ENCODE measurements at regions not wholly inside any gene's neighbourhood (a gene's known extent, or its start where the extent isn't known, plus 50 kb on each side); places are given as distances from the start of the nearest gene placed in this dataset.
A peak's percentile ranks its signal among the peaks of the same experiment; 100 is the strongest.

DNA sequence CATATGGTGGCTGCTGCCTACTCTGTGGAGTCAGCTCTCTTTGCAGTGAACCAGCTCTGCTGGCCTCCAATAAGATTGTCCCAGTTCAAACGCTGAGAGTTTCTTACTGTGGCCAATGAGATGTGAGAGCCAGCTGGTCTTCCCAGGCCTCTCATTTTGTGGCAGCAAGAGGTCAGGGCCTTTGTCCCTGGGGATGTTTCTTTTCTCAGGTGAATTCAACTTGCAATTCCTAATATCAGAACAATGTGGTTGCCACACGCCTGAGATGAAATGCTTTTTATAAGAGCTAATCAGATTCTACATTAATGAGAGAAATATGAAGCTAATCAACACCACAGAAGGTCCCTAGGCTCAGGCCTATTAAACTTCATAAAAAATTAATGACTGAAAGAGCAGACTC, 660.1 kb upstream of the CAMK1G start:
- DNase-seq: no peak

- no peak for DNase-seq
Observed at GRCh38 chr1:208923946-208924720, 659.4 kb upstream of the CAMK1G start.

GRCh38 chr1:208924928-208925327, 658.6 kb upstream of the CAMK1G start:
- DNase-seq: no peak

DNA sequence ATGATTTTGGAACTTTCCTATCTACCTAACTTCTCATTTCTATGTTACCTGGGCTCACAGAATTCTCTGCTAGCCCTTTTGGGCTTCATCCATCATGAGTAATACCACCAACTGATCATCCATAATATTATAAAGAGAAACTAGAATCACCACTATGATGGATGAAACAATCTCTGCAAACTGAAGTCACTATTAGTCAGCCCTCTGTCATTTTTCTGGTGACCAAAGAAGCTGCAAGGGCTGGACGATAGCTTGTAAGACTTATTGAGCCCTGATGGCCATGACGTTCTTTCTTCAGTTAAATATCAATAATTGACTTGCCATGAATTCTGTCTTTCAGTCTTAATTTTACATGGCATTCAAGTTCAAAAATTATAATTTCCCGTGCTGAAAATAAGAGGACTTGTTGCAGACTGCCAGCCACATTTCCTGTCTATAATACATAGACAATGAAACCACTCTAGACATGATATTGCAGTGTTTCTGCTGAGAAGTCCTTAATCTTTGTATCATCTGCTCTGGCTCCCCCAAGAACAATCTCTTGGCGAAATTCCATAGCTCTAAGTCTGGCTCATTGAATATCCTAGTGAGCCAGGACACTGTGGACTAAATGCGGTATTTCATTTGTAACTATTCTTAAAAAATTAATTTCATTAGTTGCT, 655.0 kb upstream of the CAMK1G start:
- no peak for DNase-seq

DNA sequence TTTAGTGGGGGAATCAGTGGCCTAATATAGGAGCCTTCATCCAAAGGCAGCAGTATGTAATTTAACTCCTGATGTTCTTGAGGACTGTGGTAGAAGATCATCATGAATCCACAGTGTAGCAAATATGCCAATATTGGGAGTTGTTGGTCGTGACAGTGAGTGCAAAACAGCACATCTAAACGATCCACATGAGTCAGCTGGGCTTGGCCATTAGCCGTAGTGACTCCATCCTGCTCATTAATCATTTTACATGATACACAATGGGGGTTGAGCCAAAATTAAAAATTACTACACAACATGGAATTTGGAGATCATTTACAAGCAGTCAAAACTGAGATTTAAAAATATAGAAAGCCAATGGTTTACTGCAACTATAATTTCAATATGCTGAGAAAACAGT, 653.9 kb upstream of the CAMK1G start:
- no peak for DNase-seq

DNA sequence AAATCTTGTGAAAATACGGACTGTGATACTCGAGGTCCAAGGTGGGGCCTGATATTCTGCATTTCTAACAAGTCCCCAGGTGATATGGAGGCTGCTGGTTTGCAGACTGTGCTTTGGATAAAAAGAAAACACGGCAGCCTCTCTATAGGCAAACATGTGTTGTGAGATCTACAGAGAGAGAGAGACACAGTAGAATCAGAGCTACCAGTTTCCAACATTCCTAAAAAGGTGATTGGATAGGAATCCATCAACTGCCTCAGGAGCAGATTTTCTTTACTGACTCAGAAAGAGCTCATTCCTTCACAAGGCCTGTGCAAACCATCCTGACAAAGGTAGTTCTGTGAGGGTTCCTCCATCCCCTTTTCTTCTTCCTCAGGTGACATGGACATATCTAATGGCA, 651.6 kb upstream of the CAMK1G start:
- no peak for DNase-seq

- DNase-seq: no peak
Observed at GRCh38 chr1:208933984-208934525, 649.5 kb upstream of the CAMK1G start.

DNA sequence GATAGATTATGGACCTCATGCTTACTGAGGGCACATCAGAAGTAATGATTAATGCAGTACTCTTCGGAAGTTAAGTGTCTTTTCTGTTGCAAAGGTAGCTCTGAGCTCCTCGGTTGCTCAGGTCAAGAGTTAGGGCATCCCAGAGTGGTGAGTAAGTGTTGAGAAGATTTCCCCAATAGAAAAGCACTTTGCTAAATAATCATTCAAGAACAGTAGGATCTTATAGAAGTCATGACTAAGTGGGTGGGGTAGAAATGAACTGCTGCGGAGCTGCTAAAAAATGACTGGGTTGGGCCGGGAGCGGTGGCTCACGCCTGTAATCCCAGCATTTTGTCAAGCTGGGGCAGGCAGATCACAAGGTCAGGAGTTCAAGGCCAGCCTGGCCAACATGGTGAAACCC, 648.6 kb upstream of the CAMK1G start:
- DNase-seq: no peak

- no peak for DNase-seq
Observed at GRCh38 chr1:208935517-208936187, 647.9 kb upstream of the CAMK1G start.

GRCh38 chr1:208939537-208940085, 643.9 kb upstream of the CAMK1G start:
- DNase-seq: no peak

DNA sequence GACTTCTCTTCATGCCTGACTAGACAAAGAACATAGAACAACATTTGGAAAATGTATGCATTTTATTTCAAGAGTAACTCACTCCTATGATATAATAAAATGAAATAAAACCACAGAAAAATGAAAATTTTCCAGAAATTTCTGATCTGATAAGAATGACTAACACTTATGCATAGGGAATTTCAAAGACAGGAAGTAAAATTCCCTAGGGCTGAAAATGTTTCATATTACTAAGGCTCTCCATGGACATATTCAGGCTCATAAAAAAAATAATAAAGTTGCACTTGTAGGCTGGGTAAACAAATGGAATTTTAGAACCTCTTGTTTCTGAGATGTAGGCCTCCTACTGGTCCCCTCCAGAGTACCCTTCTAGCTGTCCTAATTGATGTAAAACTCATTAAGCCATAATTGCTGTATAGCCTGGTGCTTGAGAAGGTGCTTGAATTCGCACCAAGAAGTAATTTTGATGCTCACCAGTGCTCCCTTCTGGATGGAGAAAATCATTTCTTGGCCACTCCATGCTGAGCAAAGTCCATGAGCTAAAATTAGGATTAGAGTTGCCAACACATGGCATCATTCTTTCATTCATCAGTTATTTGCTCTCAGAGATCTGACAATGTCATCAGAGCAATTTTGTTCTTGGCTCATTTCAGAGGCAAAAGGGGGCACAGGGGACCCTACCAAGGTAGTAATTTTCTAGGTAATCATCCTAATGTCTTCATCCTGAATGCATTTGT, 641.0 kb upstream of the CAMK1G start:
- no peak for DNase-seq

DNA sequence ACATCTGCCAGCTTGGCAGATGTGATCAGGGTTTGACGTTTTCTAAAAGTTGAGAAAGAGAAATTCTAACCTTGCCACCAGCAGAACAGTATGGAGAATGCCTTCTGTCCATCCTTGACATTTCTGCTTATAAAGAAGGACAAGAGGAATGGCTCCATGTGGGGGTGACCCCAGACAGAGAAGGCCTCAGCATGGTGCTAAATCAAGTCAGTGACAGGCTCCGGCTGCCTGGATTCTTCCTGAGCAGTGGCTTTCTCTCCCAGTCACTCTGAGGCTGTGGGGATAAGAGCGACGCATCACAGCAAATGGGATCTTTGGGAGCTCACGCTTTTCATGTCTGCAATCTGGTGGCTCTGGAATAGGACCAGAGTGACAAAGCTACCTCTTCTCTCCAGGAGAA, 640.2 kb upstream of the CAMK1G start:
- DNase-seq: no peak

DNA sequence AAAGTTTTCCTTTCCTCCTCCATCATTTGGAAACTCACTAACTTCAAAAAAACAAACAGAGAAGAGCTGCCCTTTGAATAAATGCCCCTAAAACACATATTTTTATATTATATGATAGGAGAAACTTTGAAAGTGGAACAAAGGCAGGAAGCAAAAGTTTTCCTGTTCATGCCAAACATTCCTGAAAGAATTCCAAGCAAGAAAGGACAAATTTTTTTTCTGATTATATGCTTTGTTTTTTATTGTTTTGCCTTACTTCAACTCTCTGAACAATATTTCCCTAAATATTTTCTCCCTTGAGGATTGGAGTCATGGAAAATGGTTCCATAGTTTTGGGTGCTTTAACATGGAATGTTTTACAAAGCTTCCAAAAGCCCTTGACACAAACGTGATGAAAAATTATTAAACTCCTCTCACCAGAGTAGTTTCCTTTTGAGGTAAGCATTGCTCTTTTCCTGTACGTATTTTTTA, 638.5 kb upstream of the CAMK1G start:
- no peak for DNase-seq

DNA sequence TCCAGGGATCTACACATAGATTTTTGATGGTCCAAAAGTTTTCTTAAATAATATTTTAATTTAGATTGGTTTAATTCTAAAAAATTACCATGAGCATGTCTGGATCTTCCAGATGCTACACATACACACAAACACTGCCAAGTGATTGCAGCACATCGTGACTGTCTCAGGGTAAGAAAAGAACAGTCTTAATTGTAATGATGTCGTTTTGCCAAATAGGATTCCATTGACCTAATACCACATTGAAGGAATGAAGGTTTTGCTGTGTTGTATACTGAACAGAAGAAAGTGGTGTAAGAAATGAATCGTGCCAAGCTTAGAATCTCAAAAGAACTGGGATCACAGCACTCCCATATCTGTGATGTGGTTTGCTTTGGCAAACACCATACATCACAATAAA, 633.3 kb upstream of the CAMK1G start:
- DNase-seq: no peak

- DNase-seq: no peak
Observed at GRCh38 chr1:208951026-208951525, 632.4 kb upstream of the CAMK1G start.

- DNase-seq: no peak
Observed at GRCh38 chr1:208951908-208952307, 631.6 kb upstream of the CAMK1G start.

- no peak for DNase-seq
Observed at GRCh38 chr1:208962867-208963266, 620.6 kb upstream of the CAMK1G start.

DNA sequence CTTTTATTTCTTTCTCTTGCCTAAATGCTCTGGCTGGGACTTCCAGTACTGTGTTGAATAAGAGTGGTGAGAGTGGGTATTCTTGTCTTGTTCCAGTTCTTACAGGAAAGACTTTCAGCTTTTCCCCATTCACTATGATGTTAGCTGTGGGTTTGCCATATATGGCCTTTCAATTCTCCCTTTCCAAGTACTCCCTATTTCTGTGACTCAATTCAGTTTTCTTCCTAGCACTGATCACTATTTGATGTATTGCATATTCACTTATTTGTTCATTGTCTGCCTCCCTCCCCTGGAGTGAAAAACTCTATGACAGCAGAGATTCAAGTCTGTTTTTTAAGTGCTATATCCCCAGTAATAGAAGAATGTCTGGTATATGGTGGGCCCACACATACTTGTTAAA, 618.2 kb upstream of the CAMK1G start:
- no peak for DNase-seq

DNA sequence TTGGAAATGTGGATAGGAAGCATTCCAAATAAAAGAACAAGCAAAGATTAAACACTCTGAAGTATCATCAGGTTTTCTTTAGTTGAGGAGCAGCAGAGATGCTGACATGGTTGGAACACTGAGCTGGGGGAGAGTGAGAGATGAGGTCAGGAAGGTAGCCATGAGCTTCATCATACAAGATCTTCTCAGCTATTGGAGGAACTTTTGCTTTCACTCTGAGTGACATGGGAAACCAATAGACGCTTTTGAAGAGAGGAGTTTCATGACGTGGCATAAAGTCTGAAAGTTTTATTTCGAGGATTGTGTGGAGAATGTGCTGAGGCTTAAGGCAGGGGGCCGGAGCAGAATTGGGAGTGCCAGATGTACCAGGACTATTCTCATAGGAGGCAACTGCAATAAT, 616.2 kb upstream of the CAMK1G start:
- no peak for DNase-seq

- DNase-seq: no peak
Observed at GRCh38 chr1:208974717-208975116, 608.8 kb upstream of the CAMK1G start.

- DNase-seq: no peak
Observed at GRCh38 chr1:208975456-208975855, 608.1 kb upstream of the CAMK1G start.

GRCh38 chr1:208977012-208977411, 606.5 kb upstream of the CAMK1G start:
- peak; percentile 43 for DNase-seq
